ENCODE measurements at regions not wholly inside any gene's neighbourhood (a gene's known extent, or its start where the extent isn't known, plus 50 kb on each side); places are given as distances from the start of the nearest gene placed in this dataset.

GRCh38 chr13:78998630-78999315 lies 339.8 kb upstream of the OBI1 start:
- ChIA-PET POLR2A (no interaction called here), CTCF (interaction anchor here (1.4 kb wide), 1 partner anchor 13 kb away, joined by 3 read pairs; no protein-coding TSS in a partner anchor)

GRCh38 chr13:78997902-78998629 lies 339.1 kb upstream of the OBI1 start:
- ChIA-PET POLR2A (no interaction called here), CTCF (interaction anchor here (1.4 kb wide), 1 partner anchor 12 kb away, joined by 3 read pairs; no protein-coding TSS in a partner anchor)

- POLR2A ChIA-PET, result no interaction called here
- CTCF ChIA-PET, result no interaction called here
These were observed 334.8 kb upstream of the OBI1 start for GRCh38 chr13:78993792-78994191.

GRCh38 chr13:78981913-78982312 lies 323.0 kb upstream of the OBI1 start:
- ChIA-PET CTCF (no interaction called here), POLR2A (no interaction called here)

- ChIA-PET CTCF (interaction anchor here (1.0 kb wide), 1 partner anchor 8 kb away, joined by 3 read pairs; no protein-coding TSS in a partner anchor), POLR2A (no interaction called here)
These were observed 320.4 kb upstream of the OBI1 start for GRCh38 chr13:78979349-78979748.

- ChIA-PET CTCF (interaction anchor here (0.6 to 1.4 kb wide), 6 partner anchors 9 to 841 kb away, joined by 3 to 4 read pairs (median 3); no protein-coding TSS in a partner anchor), POLR2A (no interaction called here)
These were observed 319.5 kb upstream of the OBI1 start for GRCh38 chr13:78978381-78978998.

- CTCF ChIA-PET, result no interaction called here
- POLR2A ChIA-PET, result no interaction called here
These were observed 318.4 kb upstream of the OBI1 start for GRCh38 chr13:78977311-78977710.

GRCh38 chr13:78976696-78977095 lies 317.7 kb upstream of the OBI1 start:
- ChIA-PET POLR2A (no interaction called here), CTCF (interaction anchor here (1.1 kb wide), 1 partner anchor 839 kb away, joined by 5 read pairs; no protein-coding TSS in a partner anchor)

GRCh38 chr13:78972561-78972960 lies 313.6 kb upstream of the OBI1 start:
- CTCF ChIA-PET, result no interaction called here
- POLR2A ChIA-PET, result no interaction called here

GRCh38 chr13:78971355-78972025 lies 312.5 kb upstream of the OBI1 start:
- CTCF ChIA-PET, result no interaction called here
- POLR2A ChIA-PET, result no interaction called here

- CTCF ChIA-PET, result no interaction called here
- POLR2A ChIA-PET, result no interaction called here
These were observed 301.9 kb upstream of the OBI1 start for GRCh38 chr13:78960881-78961280.

- POLR2A ChIA-PET, result no interaction called here
- CTCF ChIA-PET, result no interaction called here
These were observed 299.1 kb upstream of the OBI1 start for GRCh38 chr13:78958006-78958405.

- CTCF ChIA-PET, result no interaction called here
These were observed 281.6 kb upstream of the OBI1 start for GRCh38 chr13:78940455-78941130.

GRCh38 chr13:78934336-78934735 lies 275.4 kb upstream of the OBI1 start:
- CTCF ChIA-PET, result no interaction called here
- POLR2A ChIA-PET, result no interaction called here

More at GRCh38 chr13:78940455-78941130, 281.6 kb upstream of the OBI1 start:
- POLR2A ChIA-PET, result interaction anchor here (0.6 kb wide), 1 partner anchor 356 kb away, joined by 3 read pairs; no protein-coding TSS in a partner anchor

GRCh38 chr13:78915015-78915414 lies 256.1 kb upstream of the OBI1 start:
- CTCF ChIA-PET, result no interaction called here
- POLR2A ChIA-PET, result no interaction called here

- POLR2A ChIA-PET, result no interaction called here
- CTCF ChIA-PET, result no interaction called here
These were observed 254.7 kb upstream of the OBI1 start for GRCh38 chr13:78913656-78914055.

GRCh38 chr13:78910147-78910546 lies 251.2 kb upstream of the OBI1 start:
- ChIA-PET POLR2A (no interaction called here), CTCF (interaction anchor here (0.6 kb wide), 1 partner anchor 498 kb away, joined by 3 read pairs; no protein-coding TSS in a partner anchor)

GRCh38 chr13:78909276-78909675 lies 250.3 kb upstream of the OBI1 start:
- ChIA-PET CTCF (no interaction called here), POLR2A (no interaction called here)

- ChIA-PET POLR2A (no interaction called here), CTCF (no interaction called here)
These were observed 248.1 kb upstream of the OBI1 start for GRCh38 chr13:78907006-78907405.

GRCh38 chr13:78897200-78897599 lies 238.2 kb upstream of the OBI1 start:
- ChIA-PET CTCF (no interaction called here), POLR2A (no interaction called here)
